Keratinocyte (primary cell): ENCODE measurements at regions not wholly inside any gene's neighbourhood (a gene's known extent, or its start where the extent isn't known, plus 50 kb on each side); places are given as distances from the start of the nearest gene placed in this dataset.
A peak's percentile ranks its signal among the peaks of the same experiment; 100 is the strongest.

Experiments
- DNase-seq: peaks from one replicate; pipeline ENCODE4 v3.0.0-alpha.2; 2011; ENCODE audit warnings: low read depth, missing footprints, low spot score
- FAIRE-seq: peaks from 2 replicates; lab custom pipeline; 2011; peaks lifted over from hg19 to GRCh38; lab: Jason Lieb, UNC
- H2AFZ ChIP-seq: 2 replicates; pipeline ENCODE4 v1.6.0; 2012; ENCODE audit warnings: low read length, control low read depth, inconsistent platforms; ENCODE audit not compliant: control insufficient read depth
- H3K27ac ChIP-seq: 2 replicates; pipeline ENCODE4 v1.5.1; 2011; ENCODE audit warnings: low read length; ENCODE audit not compliant: control insufficient read depth, insufficient read depth
- H3K27me3 ChIP-seq: 3 replicates; pipeline ENCODE4 v1.6.0; 2011; ENCODE audit warnings: low read length; ENCODE audit not compliant: control insufficient read depth, insufficient read depth; ENCODE audit errors: extremely low read depth
- H3K36me3 ChIP-seq, 2 experiments: 2 replicates in 1 of 2; 3 replicates in 1 of 2; pipeline ENCODE4 v1.5.1; 2011; ENCODE audit warnings: low read length in 2 of 2, mild to moderate bottlenecking in 1 of 2; ENCODE audit not compliant: control insufficient read depth in 2 of 2, insufficient read depth in 2 of 2; ENCODE audit errors: extremely low read depth in 1 of 2
- H3K4me1 ChIP-seq: 3 replicates; pipeline ENCODE4 v1.5.1; 2011; ENCODE audit warnings: low read length; ENCODE audit not compliant: control insufficient read depth, insufficient read depth; ENCODE audit errors: extremely low read depth
- H3K4me2 ChIP-seq: 3 replicates; pipeline ENCODE4 v1.6.0; 2011; ENCODE audit warnings: low read depth, low read length; ENCODE audit not compliant: control insufficient read depth, insufficient read depth; ENCODE audit errors: extremely low read depth
- H3K4me3 ChIP-seq, 3 experiments: fragments of 200-600 bp in 1 of 3; sonication (generic) in 1 of 3; 2 replicates in 2 of 3; 3 replicates in 1 of 3; pipeline ENCODE4 v1.5.1; 2011 to 2016; ENCODE audit warnings: low read length in 3 of 3, mild to moderate bottlenecking in 3 of 3, control low read depth in 2 of 3, inconsistent platforms in 1 of 3, low read depth in 1 of 3, mixed read lengths in 1 of 3, mixed run types in 1 of 3, moderate library complexity in 1 of 3; ENCODE audit not compliant: control insufficient read depth in 2 of 3, insufficient read depth in 2 of 3; ENCODE audit errors: extremely low read depth in 1 of 3
- H3K79me2 ChIP-seq: 2 replicates; pipeline ENCODE4 v1.6.0; 2012; ENCODE audit warnings: low read length; ENCODE audit not compliant: control insufficient read depth, insufficient read depth
- H3K9ac ChIP-seq: 3 replicates; pipeline ENCODE4 v1.6.0; 2011; ENCODE audit warnings: low read length; ENCODE audit not compliant: control insufficient read depth, insufficient read depth; ENCODE audit errors: extremely low read depth
- H3K9me1 ChIP-seq: 3 replicates; pipeline ENCODE4 v1.6.0; 2011; ENCODE audit warnings: low read length; ENCODE audit not compliant: control insufficient read depth, insufficient read depth; ENCODE audit errors: extremely low read depth
- H3K9me3 ChIP-seq: 2 replicates; pipeline ENCODE4 v1.5.1; 2012; ENCODE audit warnings: low read depth, low read length; ENCODE audit not compliant: control insufficient read depth
- H4K20me1 ChIP-seq: 3 replicates; pipeline ENCODE4 v1.6.0; 2011; ENCODE audit warnings: low read length; ENCODE audit not compliant: control insufficient read depth, insufficient read depth; ENCODE audit errors: extremely low read depth
- EZH2 ChIP-seq: IDR thresholded peaks from one replicate; pipeline ENCODE4 v1.6.1; 2012; ENCODE audit warnings: inconsistent platforms, mild to moderate bottlenecking, low read length, moderate library complexity
- dilution Hi-C: fragments of 300-500 bp; cut with MboI; formaldehyde crosslinking; loops from one replicate; pipeline ENCODE4 v1.7.0; 2020; ENCODE audit warnings: low sequenced_read_pairs; ENCODE audit not compliant: extremely low pct_ligation_motif_present
- TF ChIP-seq, protein P1 (sequence below), 3 experiments: IDR thresholded peaks in 1 of 3; conservative IDR thresholded peaks in 1 of 3; optimal IDR thresholded peaks in 1 of 3; 2 replicates in 2 of 3; 3 replicates in 1 of 3; pipeline versions ENCODE3 to v1.5.1; 2011; ENCODE audit warnings: low read length in 3 of 3, mild to moderate bottlenecking in 3 of 3, moderate library complexity in 2 of 3, control low read depth in 1 of 3, inconsistent platforms in 1 of 3; ENCODE audit not compliant: insufficient read depth in 2 of 3; ENCODE audit errors: extremely low read depth in 1 of 3

DNA sequence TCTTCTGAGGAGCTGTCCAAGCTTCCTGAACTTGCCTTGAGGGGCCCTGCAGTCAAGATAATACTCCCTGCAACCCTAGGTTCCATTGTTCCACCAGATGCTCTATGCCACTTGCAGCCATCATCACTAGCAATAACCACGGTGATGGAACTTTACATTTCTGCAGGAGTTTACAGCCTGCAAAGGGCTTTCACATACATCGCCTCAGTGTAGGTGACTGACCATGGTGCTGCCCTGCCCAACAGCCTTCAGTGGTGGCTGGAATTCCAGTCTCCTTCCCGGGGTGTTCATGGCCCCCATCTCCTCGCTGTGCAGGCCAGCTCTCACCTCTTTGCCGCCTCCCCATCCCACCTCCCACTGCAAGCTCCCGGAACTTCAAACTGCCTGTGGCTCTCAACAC lies 225.5 kb upstream of the ECI2 start:
- no peaks in the 10 kb centered on the region for H3K9me3 ChIP-seq
- FAIRE-seq (no peak), DNase-seq (no peak)
- no peak overlapping the region for H3K4me2 ChIP-seq
- H3K79me2 ChIP-seq: no peaks in the 10 kb centered on the region
- no peaks in the 10 kb centered on the region for H4K20me1 ChIP-seq
- no peak overlapping the region for H3K27ac ChIP-seq
- dilution Hi-C loops: no loop called here
- no peak overlapping the region for H3K4me3 ChIP-seq
- TF ChIP-seq, protein P1, sequence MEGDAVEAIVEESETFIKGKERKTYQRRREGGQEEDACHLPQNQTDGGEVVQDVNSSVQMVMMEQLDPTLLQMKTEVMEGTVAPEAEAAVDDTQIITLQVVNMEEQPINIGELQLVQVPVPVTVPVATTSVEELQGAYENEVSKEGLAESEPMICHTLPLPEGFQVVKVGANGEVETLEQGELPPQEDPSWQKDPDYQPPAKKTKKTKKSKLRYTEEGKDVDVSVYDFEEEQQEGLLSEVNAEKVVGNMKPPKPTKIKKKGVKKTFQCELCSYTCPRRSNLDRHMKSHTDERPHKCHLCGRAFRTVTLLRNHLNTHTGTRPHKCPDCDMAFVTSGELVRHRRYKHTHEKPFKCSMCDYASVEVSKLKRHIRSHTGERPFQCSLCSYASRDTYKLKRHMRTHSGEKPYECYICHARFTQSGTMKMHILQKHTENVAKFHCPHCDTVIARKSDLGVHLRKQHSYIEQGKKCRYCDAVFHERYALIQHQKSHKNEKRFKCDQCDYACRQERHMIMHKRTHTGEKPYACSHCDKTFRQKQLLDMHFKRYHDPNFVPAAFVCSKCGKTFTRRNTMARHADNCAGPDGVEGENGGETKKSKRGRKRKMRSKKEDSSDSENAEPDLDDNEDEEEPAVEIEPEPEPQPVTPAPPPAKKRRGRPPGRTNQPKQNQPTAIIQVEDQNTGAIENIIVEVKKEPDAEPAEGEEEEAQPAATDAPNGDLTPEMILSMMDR (optimal IDR thresholded peaks at IDR 0.05 in 1 of 3, IDR thresholded peaks at IDR 0.05 in 1 of 3, conservative IDR thresholded peaks at IDR 0.05 in 1 of 3; ENCODE audit: extremely low read depth in 1 of 3, insufficient read depth in 2 of 3, low read length in 3 of 3): no peak
- TF ChIP-seq EZH2: no peak
- H3K27me3 ChIP-seq: no peaks in the 10 kb centered on the region
- H3K4me1 ChIP-seq: peaks cover 20% of the 10 kb centered on the region
- H3K9me1 ChIP-seq: no peaks in the 10 kb centered on the region
- no peaks in the 10 kb centered on the region for H3K36me3 ChIP-seq
- H2AFZ ChIP-seq: no peak overlapping the region
- H3K9ac ChIP-seq: no peak overlapping the region

DNA sequence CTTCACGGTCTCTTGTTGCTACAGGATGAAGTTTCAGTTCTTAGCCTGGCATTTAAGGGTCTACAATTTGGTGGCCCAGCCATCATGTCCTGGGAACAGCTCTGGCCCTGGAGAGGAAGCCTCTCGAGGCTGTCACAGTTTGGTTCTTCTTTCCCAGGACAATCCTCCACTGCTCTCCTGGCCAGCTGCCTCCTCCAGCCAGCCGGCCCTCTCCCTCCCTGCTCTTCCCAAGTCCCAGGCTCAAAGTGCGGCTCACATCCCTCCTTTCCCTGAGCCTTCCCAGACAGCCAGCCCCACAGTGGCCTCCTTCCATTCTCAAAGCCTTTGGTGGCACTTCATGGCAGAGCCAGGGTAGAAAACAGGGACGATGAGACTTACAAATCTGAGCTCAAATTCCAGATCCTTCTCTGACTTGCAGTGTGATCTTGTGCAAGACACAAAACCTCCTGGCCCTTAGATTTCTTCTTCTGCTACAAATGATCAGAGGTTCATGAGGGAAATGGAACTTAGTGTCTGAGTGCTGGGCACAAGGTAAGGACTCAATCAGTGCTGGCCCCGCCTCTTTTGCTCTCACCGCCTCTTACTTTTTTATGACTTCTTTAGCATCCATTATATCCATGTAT lies 223.8 kb upstream of the ECI2 start:
- peak overlapping the region in 1 of 3 experiments; percentile 44 for H3K4me3 ChIP-seq
- H3K27ac ChIP-seq: peak overlapping the region; percentile 89
- peak overlapping the region; percentile 77 for H3K9ac ChIP-seq
- H3K9me3 ChIP-seq: no peaks in the 10 kb centered on the region
- no peak for DNase-seq
- H2AFZ ChIP-seq: peak overlapping the region; percentile 28
- no peaks in the 10 kb centered on the region for H3K79me2 ChIP-seq
- H4K20me1 ChIP-seq: no peaks in the 10 kb centered on the region
- peaks cover 25% of the 10 kb centered on the region for H3K4me1 ChIP-seq
- no peak for TF ChIP-seq EZH2
- TF ChIP-seq, protein P1 (optimal IDR thresholded peaks at IDR 0.05 in 1 of 3, IDR thresholded peaks at IDR 0.05 in 1 of 3, conservative IDR thresholded peaks at IDR 0.05 in 1 of 3; ENCODE audit: extremely low read depth in 1 of 3, insufficient read depth in 2 of 3, low read length in 3 of 3): no peak
- no peaks in the 10 kb centered on the region for H3K27me3 ChIP-seq
- dilution Hi-C loops: no loop called here
- FAIRE-seq: no peak
- peak overlapping the region; percentile 81 for H3K4me2 ChIP-seq
- no peaks in the 10 kb centered on the region for H3K36me3 ChIP-seq
- H3K9me1 ChIP-seq: no peaks in the 10 kb centered on the region
